Mesodermal cell (in vitro differentiated cells): ENCODE measurements at regions not wholly inside any gene's neighbourhood (a gene's known extent, or its start where the extent isn't known, plus 50 kb on each side); places are given as distances from the start of the nearest gene placed in this dataset.
"Not testable (repeated sequence)": the region's sequence is repeated elsewhere in the genome, so short reads cannot be mapped to it uniquely, and the experiment has no call there.

Source experiments
- H3K27ac ChIP-seq: 2 replicates; pipeline ENCODE4 v1.7.0; 2013; ENCODE audit warnings: mild to moderate bottlenecking, low read depth, low read length, moderate library complexity; ENCODE audit not compliant: severe bottlenecking
- H3K36me3 ChIP-seq: 2 replicates; pipeline ENCODE4 v1.7.1; 2013; ENCODE audit warnings: mild to moderate bottlenecking, low read length, moderate library complexity; ENCODE audit not compliant: control insufficient read depth, insufficient read depth
- H3K4me1 ChIP-seq: one replicate; pipeline ENCODE4 v1.7.1; 2013; ENCODE audit warnings: mild to moderate bottlenecking, low read length; ENCODE audit not compliant: insufficient read depth, control insufficient read depth, poor library complexity, severe bottlenecking
- H3K4me3 ChIP-seq: 2 replicates; pipeline ENCODE4 v1.7.0; 2013; ENCODE audit warnings: low read length, control low read depth, mild to moderate bottlenecking; ENCODE audit not compliant: insufficient read depth, poor library complexity, severe bottlenecking; ENCODE audit errors: extremely low read depth
- H3K9me3 ChIP-seq: 2 replicates; pipeline ENCODE4 v1.7.1; 2013; ENCODE audit warnings: mild to moderate bottlenecking, low read length, moderate library complexity; ENCODE audit not compliant: control insufficient read depth
- WGBS, 2 experiments: methylation state at CpG; one replicate each; pipeline ENCODE4 v1.1.5; 2013; ENCODE audit warnings: missing lambda C conversion rate in 2 of 2; ENCODE audit not compliant: insufficient coverage in 2 of 2; 5-methylcytosine and 5-hydroxymethylcytosine counted together

DNA sequence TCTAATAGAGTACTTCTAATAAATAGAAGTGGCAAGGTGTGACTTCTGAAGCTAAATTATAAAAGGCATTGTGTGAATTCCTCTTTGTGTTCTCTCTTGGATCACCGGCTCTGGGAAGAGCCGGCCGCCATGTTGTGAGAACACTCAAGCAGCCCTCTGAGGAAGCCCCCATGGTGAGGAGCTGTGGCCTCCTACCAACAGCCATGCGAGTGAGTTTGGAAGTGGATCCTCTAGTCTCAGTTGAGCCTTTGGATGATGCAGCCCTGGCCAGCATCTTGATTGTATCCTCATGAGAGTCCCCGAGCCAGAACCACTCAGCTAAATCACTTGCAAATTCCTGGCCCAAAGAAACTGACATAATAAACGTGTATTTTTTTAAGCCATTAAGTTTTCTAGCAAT lies 94.5 kb upstream of the CARD11 start:
- Histone ChIP-seq H3K27ac (no peak overlapping the region), H3K4me3 (no peak overlapping the region)
- 96 to 97% methylated on average over 4 to 6 of the region's 6 CpGs for WGBS, 2 experiments

GRCh38 chr7:3138997-3139396 lies 95.3 kb upstream of the CARD11 start:
- no peaks in the 10 kb centered on the region for H3K4me1 ChIP-seq
- no peak overlapping the region for H3K27ac ChIP-seq
- WGBS, 2 experiments: 88 to 89% methylated on average over 5 to 6 of the region's 6 CpGs
- H3K4me3 ChIP-seq: no peak overlapping the region
- H3K36me3 ChIP-seq: no peaks in the 10 kb centered on the region
- H3K9me3 ChIP-seq: no peaks in the 10 kb centered on the region

More for the DNA sequence above, 94.5 kb upstream of the CARD11 start:
- Histone ChIP-seq H3K36me3 (no peaks in the 10 kb centered on the region), H3K4me1 (no peaks in the 10 kb centered on the region), H3K9me3 (no peaks in the 10 kb centered on the region)

- Histone ChIP-seq H3K36me3 (no peaks in the 10 kb centered on the region), H3K9me3 (no peaks in the 10 kb centered on the region), H3K27ac (no peak overlapping the region), H3K4me1 (no peaks in the 10 kb centered on the region), H3K4me3 (no peak overlapping the region)
- 69 to 72% methylated on average over 5 of the region's 6 CpGs for WGBS, 2 experiments
Measured at GRCh38 chr7:3140834-3141233, 97.2 kb upstream of the CARD11 start.

GRCh38 chr7:3141326-3141725 lies 97.7 kb upstream of the CARD11 start:
- no peaks in the 10 kb centered on the region for H3K4me1 ChIP-seq
- no peak overlapping the region for H3K4me3 ChIP-seq
- H3K27ac ChIP-seq: no peak overlapping the region
- no peaks in the 10 kb centered on the region for H3K9me3 ChIP-seq
- no peaks in the 10 kb centered on the region for H3K36me3 ChIP-seq
- WGBS, 2 experiments: 87 to 89% methylated on average over 4 to 6 of the region's 7 CpGs

DNA sequence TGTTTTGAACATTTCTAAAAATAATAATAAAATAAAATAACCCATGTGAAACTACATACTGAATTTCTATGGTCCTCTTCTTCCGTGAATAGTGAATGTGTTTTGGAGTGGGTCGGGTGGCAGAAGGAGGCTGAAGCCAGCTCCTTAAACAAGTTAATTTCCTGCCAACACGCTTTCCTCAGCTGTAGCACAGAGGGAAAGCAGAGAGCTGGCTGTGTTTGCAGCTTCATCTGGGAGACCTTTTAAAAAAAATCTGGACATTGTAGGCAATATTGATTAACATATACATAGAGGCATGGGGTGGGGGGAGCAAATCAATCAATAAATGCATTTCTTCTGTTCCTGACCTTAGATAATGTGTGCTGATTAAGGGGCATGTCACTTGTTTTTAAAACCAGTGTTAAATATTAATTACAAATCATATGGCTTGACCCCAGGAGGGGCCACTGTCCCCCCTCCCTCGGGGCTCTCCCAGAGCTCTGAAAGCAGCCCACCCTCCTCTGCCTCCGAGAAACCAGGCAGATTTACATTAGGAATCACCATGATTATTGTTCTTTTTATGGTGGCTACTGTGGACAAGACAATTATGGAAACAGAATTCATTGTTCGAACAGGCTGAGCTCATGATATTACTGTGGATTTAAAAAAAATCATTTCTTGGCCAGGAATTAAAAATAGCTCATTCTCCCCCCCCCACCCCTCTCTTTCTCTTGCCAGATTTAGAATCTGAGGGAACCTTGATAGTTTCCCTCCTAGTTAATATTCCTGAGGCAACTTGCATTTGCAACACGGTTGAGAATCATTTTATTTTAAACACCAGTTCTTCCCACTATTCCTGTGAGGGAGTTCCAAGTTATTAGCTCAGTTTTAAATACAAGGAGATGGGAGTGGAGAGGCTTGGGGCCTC lies 100.5 kb upstream of the CARD11 start:
- Histone ChIP-seq H3K27ac (no peak overlapping the region), H3K9me3 (no peaks in the 10 kb centered on the region), H3K4me3 (no peak overlapping the region), H3K4me1 (no peaks in the 10 kb centered on the region), H3K36me3 (no peaks in the 10 kb centered on the region)
- WGBS, 2 experiments: 87% methylated on average over 3 of the region's 7 CpGs; no CpG with 5 or more reads in 1 of the 2 experiments

DNA sequence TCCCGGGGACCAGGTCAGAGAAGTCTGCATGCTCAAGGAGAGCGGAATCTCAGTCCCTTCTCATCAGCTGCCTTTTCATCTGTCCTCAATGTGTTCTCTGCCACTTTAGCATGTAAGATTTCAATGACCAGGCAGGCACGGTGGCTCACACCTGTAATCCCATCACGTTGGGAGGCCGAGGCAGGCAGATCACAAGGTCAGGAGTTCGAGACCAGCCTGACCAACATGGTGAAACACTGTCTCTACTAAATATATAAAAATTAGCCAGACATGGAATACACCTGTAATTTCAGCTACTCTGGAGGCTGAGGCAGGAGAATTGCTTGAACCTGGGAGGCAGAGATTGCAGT lies 101.1 kb upstream of the CARD11 start:
- not testable (repeated sequence) for H3K4me3 ChIP-seq, H3K27ac ChIP-seq, H3K36me3 ChIP-seq, H3K4me1 ChIP-seq, H3K9me3 ChIP-seq
- 84 to 87% methylated on average over 5 to 6 of the region's 6 CpGs for WGBS, 2 experiments

DNA sequence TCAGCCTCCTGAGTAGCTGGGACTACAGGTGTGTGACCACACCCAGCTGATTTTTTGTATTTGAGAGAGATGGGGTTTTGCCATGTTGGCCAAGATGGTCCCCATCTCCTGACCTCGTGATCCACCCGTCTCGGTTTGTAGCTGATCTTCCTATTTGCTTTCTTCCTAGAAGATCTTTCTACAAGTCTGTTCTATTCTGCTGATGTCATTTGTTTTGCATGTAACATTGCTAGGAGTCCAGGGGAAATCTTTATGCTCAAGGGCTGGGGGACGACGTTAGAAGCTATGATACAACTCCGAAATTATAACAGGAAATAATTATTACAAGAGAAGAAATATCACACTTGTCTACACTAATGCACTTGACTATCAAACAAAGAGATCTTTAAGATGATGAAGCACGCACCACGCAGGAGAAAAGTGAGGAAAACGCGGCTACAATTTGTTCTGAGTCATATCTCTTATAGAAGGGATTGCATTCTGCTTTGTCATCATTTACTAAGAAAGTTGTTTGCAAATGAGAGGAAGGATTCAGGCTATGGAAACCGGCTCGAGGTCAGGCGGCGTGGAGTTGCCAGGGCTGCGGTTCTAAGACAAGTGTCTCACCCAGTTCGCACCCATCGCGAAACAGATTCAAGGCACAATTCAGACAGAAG lies 103.0 kb upstream of the CARD11 start:
- Histone ChIP-seq H3K36me3 (no peaks in the 10 kb centered on the region), H3K4me3 (no peak overlapping the region), H3K27ac (no peak overlapping the region), H3K9me3 (no peaks in the 10 kb centered on the region), H3K4me1 (no peaks in the 10 kb centered on the region)
- WGBS, 2 experiments: 84 to 89% methylated on average over 12 to 15 of the region's 18 CpGs

GRCh38 chr7:3148471-3148870 lies 104.8 kb upstream of the CARD11 start:
- H3K36me3 ChIP-seq, H3K4me3 ChIP-seq: not testable (repeated sequence)
- WGBS, 2 experiments: 30 to 50% methylated on average over 3 to 4 of the region's 4 CpGs

DNA sequence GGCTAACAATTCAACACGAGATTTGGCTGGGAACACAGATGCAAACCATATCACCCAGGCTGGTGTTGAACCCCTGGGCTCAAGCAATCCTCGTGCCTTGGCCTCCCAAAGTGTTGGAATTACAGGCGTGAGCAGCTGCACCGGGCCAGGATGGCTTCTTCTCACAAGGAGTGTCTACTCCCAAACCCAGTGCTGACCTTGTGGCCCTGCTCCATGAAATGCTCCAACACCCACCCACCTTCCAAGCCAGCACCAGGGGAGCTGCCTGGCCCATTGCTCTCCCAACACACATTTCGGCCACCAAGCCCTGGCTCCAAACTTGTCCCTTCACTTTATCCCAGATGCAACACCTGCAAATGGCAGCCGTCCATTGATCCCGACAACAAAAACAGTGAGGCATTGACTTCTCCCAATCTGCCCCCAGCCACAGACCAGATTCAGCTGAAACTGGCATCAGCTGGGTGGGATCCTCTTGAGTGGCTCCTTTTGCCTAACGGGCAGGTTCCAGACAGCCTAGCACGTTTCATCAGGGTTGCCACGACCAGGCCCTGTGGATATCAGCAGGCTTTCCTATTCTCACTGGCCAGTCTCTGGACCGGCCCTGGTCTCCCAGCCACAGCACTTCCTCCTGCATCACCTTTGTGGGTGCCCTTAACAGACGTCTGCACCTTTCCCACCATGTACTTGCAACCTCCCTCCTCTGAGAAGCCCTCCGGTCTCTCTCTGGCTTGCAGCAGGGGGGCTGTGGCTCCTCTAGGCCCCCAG lies 105.7 kb upstream of the CARD11 start:
- WGBS, 2 experiments: 76 to 78% methylated on average over 13 of the region's 13 CpGs
- Histone ChIP-seq H3K4me1 (no peaks in the 10 kb centered on the region), H3K9me3 (no peaks in the 10 kb centered on the region), H3K36me3 (no peaks in the 10 kb centered on the region), H3K27ac (no peak overlapping the region), H3K4me3 (no peak overlapping the region)

More at GRCh38 chr7:3148471-3148870, 104.8 kb upstream of the CARD11 start:
- not testable (repeated sequence) for H3K27ac ChIP-seq, H3K4me1 ChIP-seq, H3K9me3 ChIP-seq

GRCh38 chr7:3150027-3150426 lies 106.4 kb upstream of the CARD11 start:
- no peaks in the 10 kb centered on the region for H3K9me3 ChIP-seq
- H3K27ac ChIP-seq: no peak overlapping the region
- no peaks in the 10 kb centered on the region for H3K4me1 ChIP-seq
- no peaks in the 10 kb centered on the region for H3K36me3 ChIP-seq
- 71 to 76% methylated on average over 5 to 7 of the region's 8 CpGs for WGBS, 2 experiments
- no peak overlapping the region for H3K4me3 ChIP-seq
